ENCODE measurements at regions not wholly inside any gene's neighbourhood (a gene's known extent, or its start where the extent isn't known, plus 50 kb on each side); places are given as distances from the start of the nearest gene placed in this dataset.

GRCh38 chr2:187136646-187137045, 287.7 kb upstream of the ZSWIM2 start:
- no peak for DNase-seq (ENCODE audit: low spot score)

- DNase-seq (ENCODE audit: low spot score): no peak
These were observed 285.3 kb upstream of the ZSWIM2 start for GRCh38 chr2:187134306-187134705.

DNA sequence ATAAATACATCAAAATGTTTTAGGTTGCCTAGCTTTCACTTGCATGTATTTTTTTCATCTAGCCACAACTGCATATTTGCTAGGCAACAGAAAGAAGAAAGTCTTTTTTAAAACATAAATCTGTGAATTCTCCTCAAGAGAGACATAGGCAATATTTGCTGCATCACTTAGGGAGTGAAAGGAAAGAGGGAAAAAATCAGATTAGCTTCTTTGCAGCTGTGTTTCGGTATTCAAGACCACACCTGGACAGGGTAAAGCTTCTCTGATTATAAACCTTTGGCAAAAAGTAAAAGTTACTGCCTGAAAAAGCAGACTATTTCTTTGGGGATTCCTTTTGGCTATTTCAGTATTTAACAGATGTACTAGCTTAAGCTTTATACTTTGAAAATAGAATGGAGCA, 280.9 kb upstream of the ZSWIM2 start:
- DNase-seq (ENCODE audit: low spot score): no peak

- no peak for DNase-seq (ENCODE audit: low spot score)
These were observed 280.3 kb upstream of the ZSWIM2 start for GRCh38 chr2:187129306-187129705.

DNA sequence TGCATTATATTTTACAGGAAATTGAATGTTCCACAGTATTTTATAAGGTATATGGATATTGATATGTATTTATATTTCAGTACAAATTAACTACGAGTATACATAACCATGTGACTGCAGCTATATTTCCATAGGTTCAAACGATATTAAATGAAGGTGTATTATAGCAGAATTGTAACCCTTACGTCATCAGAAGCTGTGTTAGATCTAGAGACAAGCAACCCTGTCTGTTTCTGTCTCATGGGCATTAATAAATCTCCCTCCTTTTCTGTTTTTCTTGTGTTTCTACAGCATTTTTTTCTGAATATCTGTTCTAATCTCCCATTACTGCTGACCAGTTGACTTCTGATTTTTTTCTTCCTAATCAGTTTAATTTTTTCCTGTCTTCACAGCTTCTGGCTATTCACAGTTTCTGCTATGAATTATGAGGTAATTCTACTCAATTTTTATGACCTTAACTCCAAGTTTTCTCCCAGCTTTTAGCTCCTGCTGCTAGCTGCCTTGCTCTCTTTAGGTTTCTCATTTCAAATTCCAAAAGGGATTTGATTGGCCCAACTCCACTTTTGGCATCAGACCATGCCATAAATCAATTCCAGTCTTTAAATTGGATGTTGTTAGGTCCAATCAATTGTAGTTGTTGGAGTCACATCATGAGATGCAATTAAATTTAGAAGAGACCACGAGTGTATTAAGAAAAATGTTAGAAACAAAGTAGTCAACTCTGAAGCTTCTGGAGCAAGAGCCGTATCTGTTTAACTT, 277.5 kb upstream of the ZSWIM2 start:
- no peak for DNase-seq (ENCODE audit: low spot score)

DNA sequence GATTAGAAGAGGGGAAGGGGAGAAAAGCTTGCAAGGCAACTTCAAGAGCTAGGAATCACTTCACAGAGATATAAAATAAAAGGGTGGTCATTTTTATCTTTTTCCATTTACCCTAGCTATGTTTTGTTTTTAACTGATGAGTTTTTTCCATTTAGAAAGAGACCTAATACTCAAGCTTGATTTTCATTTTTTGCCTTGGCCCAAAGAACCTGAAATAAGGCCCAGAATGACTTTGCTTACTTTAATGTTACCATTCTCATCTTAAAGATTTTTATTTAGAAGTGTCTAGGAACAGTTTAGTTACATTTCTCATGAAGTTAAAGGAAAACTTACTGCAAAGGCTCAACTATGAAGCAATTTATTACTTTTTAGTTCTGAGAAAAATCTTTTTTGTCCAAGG, 276.3 kb upstream of the ZSWIM2 start:
- DNase-seq (ENCODE audit: low spot score): no peak

DNA sequence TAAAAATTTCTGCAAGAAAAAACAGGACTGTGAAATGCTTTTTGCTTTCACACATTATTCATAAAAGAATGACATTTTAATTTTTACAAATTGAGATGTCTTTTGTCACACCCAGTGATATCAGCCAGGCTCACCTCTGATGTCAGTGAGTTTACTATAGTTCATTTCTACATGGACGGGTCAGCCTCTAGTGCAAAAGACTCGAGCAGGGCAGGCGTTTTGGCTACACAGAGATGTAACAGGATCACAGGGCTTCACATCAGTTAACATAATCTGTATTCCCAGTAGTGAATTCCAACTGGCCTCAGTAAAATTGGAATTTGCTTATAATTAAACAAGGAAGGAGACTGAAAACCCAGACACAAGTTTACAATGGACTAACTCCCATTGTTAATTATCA, 275.6 kb upstream of the ZSWIM2 start:
- no peak for DNase-seq (ENCODE audit: low spot score)

DNA sequence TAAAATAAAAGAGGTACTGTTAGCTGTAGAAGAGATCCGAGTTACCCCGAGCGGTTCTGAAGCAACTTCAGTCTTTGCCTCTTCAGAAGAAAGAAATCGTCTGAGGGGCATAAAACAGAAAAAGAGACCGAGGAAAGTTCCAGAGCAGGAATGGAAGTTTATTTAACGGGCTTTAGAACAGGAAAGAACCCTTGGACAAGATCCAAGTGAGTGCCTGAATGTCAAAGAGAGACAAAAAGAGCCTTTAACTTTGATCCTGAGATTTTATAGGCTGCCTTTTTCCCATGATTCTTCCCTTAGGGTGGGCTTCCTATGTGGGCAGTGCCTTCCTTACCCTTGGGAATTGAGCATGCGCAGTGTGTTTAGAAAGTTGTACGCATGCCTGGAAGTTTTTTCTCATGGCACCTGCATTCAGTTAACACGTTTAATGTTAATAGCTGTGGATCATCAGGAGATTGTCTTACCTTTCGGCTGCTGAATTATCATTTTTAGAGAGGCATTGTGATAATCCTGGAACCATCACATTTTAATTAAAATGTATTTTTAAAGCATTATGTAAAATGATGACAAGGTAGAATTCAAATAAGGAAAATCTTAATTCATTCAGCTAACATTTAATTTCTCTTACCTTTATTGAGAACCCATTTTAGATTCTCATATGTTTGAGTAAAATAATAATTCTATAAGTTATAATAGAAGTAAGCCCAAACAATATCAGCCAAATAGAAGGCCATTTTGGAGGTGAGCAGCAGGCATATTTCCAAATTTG, 269.5 kb upstream of the ZSWIM2 start:
- no peak for DNase-seq (ENCODE audit: low spot score)

DNA sequence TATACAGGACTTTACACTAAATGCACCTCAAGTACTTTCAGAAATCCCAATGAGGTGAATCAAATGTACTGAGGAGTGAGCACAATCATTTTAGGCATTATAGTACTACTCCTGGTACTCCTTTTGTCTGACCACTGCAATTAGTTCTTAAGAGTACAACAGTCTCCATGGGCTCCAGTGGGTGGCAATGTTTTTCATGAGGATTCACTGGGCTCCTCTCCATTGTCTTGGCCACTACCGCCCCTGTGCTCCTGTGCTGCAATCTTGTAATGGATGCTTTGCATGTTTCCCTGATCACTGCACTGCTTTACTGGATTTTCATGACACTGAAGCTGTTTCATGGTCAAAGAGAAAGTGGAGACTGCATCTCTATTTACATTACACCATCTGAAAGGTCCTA, 268.5 kb upstream of the ZSWIM2 start:
- peak; percentile 38 for DNase-seq (ENCODE audit: low spot score)

GRCh38 chr2:187115627-187116026, 266.7 kb upstream of the ZSWIM2 start:
- DNase-seq (ENCODE audit: low spot score): no peak

DNA sequence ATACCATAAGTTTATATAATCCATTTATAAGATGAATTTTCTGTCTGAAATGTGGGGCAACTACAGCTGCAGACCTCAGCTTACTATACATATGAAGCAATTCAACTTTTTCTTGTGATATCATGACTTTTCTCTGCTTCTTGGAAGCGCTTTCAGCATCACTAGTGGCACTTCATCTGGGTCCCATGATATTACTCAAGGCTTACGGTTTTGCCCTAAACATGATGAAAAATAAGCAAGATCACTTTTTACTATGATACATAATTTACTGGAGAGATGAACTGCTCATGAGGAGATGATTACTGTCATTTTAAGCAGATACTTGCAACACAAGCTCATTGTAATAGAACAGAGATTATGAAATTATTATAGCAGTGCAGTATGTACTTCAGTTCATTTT, 258.0 kb upstream of the ZSWIM2 start:
- no peak for DNase-seq (ENCODE audit: low spot score)

DNA sequence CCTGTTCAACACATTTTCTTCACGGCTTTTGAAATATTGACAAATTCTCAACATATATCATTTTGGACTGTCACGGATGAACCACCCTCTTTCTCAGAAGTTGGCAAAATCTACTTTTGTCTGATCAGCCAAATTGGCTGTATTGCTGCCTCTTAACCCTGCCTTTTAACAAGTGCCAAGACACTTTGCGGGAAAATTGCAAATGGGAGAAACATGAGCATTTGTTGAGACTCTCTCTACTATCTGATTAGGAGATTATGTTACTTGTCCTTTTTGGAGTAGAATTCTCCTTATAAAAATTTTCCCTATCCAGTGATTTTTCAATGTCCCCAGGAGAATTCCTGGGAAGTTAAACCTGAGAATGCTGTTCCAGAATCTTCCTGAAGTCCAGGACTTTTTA, 256.2 kb upstream of the ZSWIM2 start:
- DNase-seq (ENCODE audit: low spot score): no peak

- no peak for DNase-seq (ENCODE audit: low spot score)
These were observed 253.4 kb upstream of the ZSWIM2 start for GRCh38 chr2:187102381-187102780.

DNA sequence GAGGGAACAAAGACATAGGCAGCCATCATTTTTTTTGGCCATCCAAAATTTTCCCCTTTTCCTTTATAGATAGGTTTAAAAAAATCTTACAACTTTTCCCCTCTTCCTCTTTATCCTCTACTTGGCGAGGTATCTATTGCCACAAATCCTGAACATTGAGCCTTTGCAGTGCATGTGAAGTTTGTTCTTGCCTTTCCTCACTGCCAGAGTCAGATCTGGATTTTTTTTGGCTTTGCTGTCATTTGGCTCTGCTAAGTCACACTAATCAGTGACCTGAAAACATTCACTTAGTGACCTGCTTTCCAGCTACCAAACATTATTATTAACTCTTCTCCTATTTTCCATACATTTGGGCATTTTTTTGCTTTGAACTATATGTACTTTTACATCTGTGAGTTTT, 249.2 kb upstream of the ZSWIM2 start:
- DNase-seq (ENCODE audit: low spot score): no peak

GRCh38 chr2:187093771-187094412, 244.9 kb upstream of the ZSWIM2 start:
- no peak for DNase-seq (ENCODE audit: low spot score)

GRCh38 chr2:187091664-187092063, 242.7 kb upstream of the ZSWIM2 start:
- DNase-seq (ENCODE audit: low spot score): no peak

GRCh38 chr2:187084524-187084923, 235.6 kb upstream of the ZSWIM2 start:
- no peak for DNase-seq (ENCODE audit: low spot score)

DNA sequence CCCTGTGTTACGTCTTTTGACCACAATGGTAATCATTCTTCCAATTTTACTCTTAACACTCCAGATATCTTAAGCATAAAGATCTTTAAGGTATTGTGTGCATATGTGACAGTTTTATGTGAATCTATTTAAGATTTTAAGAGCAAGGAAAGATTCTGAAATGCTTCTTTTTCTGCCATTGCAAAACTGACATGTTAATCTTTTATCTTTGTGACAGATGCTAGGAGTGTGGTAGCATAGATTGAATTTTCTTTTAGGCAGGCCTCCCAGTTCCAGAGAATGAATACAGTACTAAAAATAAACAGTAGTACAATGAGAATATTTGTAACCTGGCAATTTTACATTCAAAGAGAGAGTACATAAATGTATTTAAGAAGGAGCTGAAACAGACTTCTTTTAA, 232.5 kb upstream of the ZSWIM2 start:
- DNase-seq (ENCODE audit: low spot score): no peak

DNA sequence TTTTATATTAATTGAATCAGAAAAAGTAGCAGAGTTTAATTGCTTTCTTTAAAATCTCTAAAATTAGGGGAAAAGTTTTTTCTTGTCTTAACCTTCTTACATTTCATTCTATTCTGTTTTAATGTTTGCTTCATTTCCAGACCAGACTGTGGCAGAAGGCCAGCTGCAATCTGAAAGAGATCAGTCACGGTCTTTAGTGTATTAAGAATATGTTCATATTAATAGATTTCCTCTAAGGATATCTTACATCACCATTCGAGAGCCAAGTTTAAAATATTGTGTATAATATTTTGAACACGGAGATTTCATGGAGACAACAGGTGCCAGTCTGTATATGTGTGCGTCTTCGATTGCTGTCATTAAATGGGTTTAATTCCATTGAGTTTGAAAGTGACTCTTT, 230.9 kb upstream of the ZSWIM2 start:
- no peak for DNase-seq (ENCODE audit: low spot score)

DNA sequence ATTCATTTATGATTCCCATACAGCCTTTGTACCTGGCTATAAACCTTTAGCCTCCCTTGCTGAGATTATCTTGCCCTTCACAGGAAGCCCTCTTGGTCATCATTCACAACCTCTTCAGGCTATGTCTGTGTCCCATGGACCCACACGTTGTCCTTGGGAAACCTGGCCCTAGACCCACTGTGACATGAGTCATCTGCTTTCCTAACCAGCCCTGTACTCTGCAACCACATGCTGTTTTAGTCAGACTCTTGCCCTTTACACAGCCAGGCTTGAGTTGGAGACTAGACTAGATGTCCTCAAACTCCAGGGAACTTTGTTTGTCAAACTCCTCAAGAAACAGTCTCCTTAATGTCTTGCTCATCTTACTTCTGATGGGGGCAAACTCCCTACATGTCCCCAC, 229.3 kb upstream of the ZSWIM2 start:
- no peak for DNase-seq (ENCODE audit: low spot score)

GRCh38 chr2:187075671-187076070, 226.7 kb upstream of the ZSWIM2 start:
- DNase-seq (ENCODE audit: low spot score): no peak

DNA sequence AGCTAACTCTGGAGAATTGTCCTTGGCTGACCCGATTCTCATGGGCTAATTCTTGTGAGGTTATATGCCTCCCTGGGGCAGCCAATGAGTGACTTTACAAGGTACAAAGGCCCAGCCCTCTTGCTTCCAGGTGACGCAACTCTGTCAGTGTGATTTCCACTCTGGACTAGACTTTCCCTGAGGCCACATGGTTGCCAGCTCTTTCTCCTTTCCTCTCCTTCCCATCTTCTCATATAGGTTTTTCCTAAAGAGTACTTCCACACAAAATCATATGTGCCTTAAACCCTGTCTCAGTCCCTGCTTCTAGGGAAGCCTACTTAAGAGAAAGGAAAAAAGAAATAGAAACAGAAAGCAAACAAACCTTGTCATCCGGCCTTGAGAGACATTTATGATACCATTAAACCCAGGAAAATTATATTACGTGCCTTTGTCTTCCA, 226.2 kb upstream of the ZSWIM2 start:
- no peak for DNase-seq (ENCODE audit: low spot score)

DNA sequence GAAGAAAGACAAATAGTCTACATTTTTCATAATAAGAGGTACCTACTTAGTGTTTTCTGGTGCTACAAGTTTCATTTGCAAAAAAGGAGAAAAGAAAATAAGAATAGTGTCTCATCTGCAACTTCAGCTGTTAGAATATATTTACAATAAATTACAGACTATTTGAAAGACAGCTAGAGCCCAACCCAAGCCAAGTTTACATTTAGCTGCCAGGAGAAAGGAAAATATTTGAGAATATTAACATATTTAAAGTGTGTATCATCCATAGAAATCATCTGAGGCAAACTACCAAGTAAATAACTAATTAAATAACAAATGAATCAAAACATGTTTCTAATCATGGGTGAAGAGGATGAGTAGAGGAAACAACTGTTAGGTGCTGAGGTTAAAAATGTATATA, 209.2 kb upstream of the ZSWIM2 start:
- DNase-seq (ENCODE audit: low spot score): no peak
